Fibroblast of the aortic adventitia (primary cell): ENCODE measurements at regions not wholly inside any gene's neighbourhood (a gene's known extent, or its start where the extent isn't known, plus 50 kb on each side); places are given as distances from the start of the nearest gene placed in this dataset.
A peak's percentile ranks its signal among the peaks of the same experiment; 100 is the strongest.

ENCODE experiments used
- DNase-seq: peaks from one replicate; pipeline ENCODE4 v3.0.0-alpha.2; 2010; ENCODE audit warnings: low read depth
- H3K4me3 ChIP-seq: 2 replicates; pipeline ENCODE4 v1.5.1; 2011; ENCODE audit warnings: low read depth, mild to moderate bottlenecking, control low read depth, low read length, moderate library complexity
- TF ChIP-seq, protein P1 (sequence below): IDR thresholded peaks from 2 replicates; pipeline ENCODE4 v1.5.1; 2011; ENCODE audit warnings: mild to moderate bottlenecking, low read length, control low read depth, inconsistent platforms; ENCODE audit not compliant: insufficient read depth

DNA sequence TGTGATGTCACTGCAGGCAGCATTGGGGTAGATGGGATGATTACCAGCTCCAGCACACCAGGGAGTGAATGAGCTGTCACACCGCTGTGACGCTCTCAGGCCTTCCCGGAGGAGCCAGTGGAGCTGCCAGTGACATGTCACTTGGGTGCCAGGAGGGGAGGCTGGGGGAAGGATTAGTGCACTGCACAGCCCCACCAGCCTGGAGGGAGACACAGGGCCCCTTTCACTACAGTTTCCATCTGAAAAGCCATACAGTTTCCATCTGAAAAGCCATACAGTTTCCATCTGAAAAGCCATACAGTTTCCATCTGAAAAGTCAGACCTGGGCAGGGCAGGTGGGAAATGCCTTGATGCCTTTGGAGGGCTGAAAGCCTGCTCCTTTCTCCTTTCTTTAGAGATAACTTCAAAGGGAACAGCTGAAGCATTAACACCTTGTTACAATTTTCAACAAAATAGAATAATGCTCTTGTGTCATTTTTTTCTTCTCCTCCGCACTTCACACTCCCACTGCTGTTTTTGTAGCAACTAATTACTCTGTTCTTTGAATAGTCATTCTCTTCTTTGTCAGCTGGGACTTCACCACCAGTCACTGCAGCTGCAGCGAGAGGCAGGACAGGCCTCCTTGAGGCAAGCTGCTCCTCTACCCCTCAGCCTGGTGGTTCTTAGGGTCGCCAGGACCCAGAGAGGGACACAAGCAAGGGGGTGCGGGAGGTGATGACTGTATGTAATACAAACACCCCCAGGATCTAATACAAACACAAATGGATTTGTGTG is 256.9 kb upstream of the RGS6 start:
- TF ChIP-seq, protein P1, sequence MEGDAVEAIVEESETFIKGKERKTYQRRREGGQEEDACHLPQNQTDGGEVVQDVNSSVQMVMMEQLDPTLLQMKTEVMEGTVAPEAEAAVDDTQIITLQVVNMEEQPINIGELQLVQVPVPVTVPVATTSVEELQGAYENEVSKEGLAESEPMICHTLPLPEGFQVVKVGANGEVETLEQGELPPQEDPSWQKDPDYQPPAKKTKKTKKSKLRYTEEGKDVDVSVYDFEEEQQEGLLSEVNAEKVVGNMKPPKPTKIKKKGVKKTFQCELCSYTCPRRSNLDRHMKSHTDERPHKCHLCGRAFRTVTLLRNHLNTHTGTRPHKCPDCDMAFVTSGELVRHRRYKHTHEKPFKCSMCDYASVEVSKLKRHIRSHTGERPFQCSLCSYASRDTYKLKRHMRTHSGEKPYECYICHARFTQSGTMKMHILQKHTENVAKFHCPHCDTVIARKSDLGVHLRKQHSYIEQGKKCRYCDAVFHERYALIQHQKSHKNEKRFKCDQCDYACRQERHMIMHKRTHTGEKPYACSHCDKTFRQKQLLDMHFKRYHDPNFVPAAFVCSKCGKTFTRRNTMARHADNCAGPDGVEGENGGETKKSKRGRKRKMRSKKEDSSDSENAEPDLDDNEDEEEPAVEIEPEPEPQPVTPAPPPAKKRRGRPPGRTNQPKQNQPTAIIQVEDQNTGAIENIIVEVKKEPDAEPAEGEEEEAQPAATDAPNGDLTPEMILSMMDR, result no peak
- no peak for DNase-seq
- H3K4me3 ChIP-seq, result no peak overlapping the region

DNA sequence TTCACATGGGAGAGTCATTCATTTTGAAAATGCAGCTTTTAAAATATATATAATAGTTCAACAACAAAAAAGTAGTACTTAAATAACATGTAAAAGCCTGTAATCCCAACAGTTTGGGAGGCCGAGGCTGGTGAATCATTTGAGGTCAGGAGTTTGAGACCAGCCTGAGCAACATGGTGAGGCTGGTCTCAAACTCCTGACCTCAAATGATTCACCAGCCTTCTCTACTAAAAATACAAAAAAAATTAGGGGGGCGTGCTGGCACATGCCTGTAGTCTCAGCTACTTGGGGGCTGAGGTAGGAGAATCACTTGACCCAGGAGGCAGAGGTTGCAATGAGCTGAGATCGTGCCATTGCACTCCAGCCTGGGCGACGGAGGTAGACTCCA is 256.3 kb upstream of the RGS6 start:
- no peak overlapping the region for H3K4me3 ChIP-seq
- no peak for DNase-seq
- TF ChIP-seq, protein P1, result no peak

DNA sequence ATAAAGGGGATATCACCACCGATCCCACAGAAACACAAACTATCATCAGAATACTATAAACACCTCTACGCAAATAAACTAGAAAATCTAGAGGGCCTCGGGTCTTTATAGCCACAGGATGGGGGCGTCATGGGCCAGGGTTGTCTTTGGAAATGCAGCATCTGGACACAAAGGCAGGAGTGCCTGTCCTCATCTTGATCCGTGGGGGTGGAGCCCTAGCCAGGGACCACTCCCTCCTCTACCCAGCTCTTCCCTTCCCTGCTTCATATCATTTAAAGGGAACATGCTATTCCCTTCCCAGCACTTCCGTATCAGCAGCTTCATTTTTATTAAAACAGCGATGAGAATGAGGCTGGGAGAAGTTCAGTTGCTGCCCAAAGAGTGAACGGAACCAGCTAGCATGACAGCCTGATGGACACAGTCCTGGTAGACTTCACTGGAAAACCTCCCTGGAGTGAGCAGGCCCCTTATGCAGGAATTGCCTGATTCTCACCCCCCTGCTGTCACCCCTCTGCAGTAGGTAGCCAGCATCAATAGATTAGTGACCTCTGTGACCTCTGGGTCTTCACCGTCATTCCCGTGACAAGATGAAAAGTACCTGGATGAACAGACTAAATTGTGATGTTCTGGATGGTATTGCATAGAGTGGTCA is 251.4 kb upstream of the RGS6 start:
- no peak overlapping the region for H3K4me3 ChIP-seq
- DNase-seq, result no peak
- TF ChIP-seq, protein P1, result no peak

DNA sequence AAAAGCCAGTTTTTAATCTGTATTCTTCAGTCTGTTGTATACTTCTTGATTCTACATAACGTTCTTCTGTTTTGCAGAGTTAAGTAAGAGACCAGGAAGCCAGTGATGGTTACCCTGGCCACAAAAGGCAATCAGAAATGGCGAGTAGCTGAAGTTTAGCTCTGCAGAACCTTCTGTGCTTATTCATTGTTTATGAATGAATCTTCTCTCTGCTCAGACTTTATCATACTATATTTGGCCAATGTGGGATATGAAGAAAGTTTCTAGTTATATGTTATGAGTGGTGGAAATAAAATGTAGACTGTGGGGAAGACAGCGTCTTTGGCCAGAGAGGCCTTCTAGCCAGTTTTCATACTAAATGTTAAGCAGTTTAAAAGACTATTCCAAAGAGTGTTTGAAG is 249.9 kb upstream of the RGS6 start:
- TF ChIP-seq, protein P1, result no peak
- no peak overlapping the region for H3K4me3 ChIP-seq
- DNase-seq, result no peak

DNA sequence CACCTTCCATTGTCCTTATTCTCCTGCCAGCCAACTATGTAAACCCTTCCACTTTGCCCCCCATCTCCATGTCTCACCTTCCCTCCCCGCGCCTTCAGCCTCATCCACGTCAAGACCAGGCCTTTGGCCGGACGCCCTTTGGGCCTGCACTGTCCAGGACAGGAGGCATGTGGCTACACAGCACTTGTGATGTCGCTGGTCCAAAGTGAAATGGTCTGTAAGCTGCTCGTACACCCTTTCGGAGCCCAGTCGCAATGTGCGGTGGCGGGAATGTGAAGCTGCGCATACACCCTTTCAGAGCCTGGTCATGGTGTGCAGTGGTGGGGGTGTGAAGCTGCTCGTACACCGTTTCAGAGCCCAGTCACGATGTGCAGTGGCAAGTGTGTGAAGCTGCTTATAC is 247.9 kb upstream of the RGS6 start:
- no peak overlapping the region for H3K4me3 ChIP-seq
- no peak for DNase-seq
- TF ChIP-seq, protein P1, result no peak

DNA sequence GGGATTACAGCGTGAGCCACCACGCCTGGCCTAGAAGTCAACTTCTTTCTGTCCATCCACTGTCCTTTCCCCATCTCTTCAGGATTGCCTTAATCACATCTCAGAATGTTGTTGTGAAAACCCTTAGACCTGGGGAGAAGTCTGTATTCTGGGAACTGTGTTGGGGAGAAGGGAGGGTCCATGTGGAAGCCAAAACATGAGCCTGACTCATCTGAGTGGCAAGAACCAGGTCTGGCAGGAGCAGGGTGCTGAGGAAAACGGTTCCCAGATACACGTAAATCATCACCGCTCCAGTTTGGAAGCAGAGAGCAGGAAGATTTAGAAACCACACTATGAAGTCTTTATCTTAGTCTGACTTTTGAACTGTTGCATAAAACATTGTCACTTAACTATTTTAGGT is 245.6 kb upstream of the RGS6 start:
- TF ChIP-seq, protein P1, result no peak
- no peak overlapping the region for H3K4me3 ChIP-seq
- peak; percentile 92 for DNase-seq
